ENCODE measurements at regions not wholly inside any gene's neighbourhood (a gene's known extent, or its start where the extent isn't known, plus 50 kb on each side); places are given as distances from the start of the nearest gene placed in this dataset.

DNA sequence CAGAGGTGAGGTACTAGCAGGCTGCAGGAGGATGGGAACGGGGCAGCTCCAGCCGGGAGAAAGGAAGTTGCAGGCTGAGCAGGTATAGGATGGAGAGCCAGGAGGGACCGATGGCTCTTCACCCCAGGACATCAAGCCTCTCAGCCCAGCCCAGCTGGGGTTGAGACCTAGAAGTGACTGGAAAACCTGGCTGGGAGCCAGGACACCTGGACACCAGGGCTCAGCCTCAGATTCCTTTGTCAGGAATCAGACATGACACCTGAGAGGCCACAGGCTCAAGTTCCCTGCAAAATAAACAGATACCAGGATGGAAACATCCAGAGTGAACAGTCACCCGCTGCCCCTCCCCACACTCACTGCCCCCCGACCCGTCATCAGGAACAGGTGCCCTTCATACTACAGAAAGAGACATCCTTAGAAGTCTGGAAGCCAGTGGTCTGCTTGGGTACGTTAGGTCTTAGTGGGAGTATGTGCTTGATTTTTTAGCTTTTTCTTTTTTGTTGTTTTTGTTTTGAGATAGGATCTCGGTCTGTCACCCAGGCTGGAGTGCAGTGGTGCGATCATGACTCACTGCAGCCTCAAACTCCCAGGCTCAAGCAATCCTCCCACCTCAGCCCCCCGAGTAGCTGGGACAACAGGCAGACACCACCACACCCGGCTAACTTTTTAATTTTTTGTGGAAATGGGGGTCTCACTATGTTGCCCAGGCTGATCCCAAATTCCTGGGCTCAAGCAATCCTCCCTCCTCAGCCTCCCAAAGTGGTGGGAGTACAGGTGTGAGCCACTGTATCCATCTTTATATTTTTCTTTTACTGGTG, 74.5 kb upstream of the CALM2 start:
- TF ChIP-seq, protein P1, sequence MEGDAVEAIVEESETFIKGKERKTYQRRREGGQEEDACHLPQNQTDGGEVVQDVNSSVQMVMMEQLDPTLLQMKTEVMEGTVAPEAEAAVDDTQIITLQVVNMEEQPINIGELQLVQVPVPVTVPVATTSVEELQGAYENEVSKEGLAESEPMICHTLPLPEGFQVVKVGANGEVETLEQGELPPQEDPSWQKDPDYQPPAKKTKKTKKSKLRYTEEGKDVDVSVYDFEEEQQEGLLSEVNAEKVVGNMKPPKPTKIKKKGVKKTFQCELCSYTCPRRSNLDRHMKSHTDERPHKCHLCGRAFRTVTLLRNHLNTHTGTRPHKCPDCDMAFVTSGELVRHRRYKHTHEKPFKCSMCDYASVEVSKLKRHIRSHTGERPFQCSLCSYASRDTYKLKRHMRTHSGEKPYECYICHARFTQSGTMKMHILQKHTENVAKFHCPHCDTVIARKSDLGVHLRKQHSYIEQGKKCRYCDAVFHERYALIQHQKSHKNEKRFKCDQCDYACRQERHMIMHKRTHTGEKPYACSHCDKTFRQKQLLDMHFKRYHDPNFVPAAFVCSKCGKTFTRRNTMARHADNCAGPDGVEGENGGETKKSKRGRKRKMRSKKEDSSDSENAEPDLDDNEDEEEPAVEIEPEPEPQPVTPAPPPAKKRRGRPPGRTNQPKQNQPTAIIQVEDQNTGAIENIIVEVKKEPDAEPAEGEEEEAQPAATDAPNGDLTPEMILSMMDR (IDR thresholded peaks at IDR 0.05; ENCODE audit: low read length), result no peak
- TF ChIP-seq EZH2 (optimal IDR thresholded peaks at IDR 0.05; ENCODE audit: low read depth, low read length), result no peak
- no peak for TF ChIP-seq EZH2phosphoT487 (IDR thresholded peaks at IDR 0.05; ENCODE audit: low read length)
